GM21381 (cell line): ENCODE measurements at regions not wholly inside any gene's neighbourhood (a gene's known extent, or its start where the extent isn't known, plus 50 kb on each side); places are given as distances from the start of the nearest gene placed in this dataset.
"Not testable (repeated sequence)": the region's sequence is repeated elsewhere in the genome, so short reads cannot be mapped to it uniquely, and the experiment has no call there.

Source experiments
- ATAC-seq: cut with Tn5 transposase; IDR thresholded peaks from one replicate; pipeline ENCODE4 v1.9.1; 2021; ENCODE audit warnings: mild to moderate bottlenecking, moderate library complexity; ENCODE audit not compliant: unreplicated experiment

- no peak for ATAC-seq
Observed at GRCh38 chrX:63581906-63582305, 203.1 kb downstream of the ARHGEF9 start.

GRCh38 chrX:63581398-63581797, 203.6 kb downstream of the ARHGEF9 start:
- no peak for ATAC-seq

DNA sequence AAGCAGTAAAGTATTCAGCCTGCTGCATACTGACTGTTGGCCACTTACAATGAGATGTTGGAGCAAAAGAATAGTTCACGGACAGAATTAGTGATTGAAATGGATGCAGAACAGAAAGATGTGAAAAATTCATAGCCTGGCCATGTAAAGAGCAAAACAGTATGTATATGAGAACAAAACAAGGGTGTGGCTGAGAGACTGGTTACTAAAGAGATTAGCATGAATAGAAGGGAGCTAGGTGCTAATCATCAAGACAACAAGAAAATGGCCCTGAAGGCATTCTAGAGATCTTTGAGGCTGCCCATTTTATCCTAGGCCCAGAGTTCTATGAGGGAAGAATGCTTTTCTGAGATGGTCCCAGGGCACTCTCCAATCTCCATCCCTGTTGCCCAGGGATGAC, 208.5 kb downstream of the ARHGEF9 start:
- no peak for ATAC-seq

DNA sequence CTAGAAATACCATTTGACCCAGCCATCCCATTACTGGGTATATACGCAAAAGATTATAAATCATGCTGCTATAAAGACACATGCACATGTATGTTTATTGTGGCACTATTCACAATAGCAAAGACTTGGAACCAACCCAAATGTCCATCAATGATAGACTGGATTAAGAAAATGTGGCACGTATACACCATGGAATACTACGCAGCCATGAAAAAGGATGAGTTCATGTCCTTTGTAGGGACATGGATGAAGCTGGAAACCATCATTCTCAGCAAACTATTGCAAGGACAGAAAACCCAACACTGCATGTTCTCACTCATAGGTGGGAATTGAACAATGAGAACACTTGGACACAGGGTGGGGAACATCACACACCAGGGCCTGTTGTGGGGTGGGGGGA, 209.3 kb downstream of the ARHGEF9 start:
- not testable (repeated sequence) for ATAC-seq

GRCh38 chrX:63566856-63567255, 215.7 kb upstream of the SPIN4 start:
- no peak for ATAC-seq

GRCh38 chrX:63561425-63561824, 210.3 kb upstream of the SPIN4 start:
- ATAC-seq = no peak

GRCh38 chrX:63560601-63561218, 209.6 kb upstream of the SPIN4 start:
- peak; percentile 98 for ATAC-seq

- no peak for ATAC-seq
Observed at GRCh38 chrX:63551856-63552255, 200.7 kb upstream of the SPIN4 start.

GRCh38 chrX:63530654-63531053, 179.5 kb upstream of the SPIN4 start:
- no peak for ATAC-seq

DNA sequence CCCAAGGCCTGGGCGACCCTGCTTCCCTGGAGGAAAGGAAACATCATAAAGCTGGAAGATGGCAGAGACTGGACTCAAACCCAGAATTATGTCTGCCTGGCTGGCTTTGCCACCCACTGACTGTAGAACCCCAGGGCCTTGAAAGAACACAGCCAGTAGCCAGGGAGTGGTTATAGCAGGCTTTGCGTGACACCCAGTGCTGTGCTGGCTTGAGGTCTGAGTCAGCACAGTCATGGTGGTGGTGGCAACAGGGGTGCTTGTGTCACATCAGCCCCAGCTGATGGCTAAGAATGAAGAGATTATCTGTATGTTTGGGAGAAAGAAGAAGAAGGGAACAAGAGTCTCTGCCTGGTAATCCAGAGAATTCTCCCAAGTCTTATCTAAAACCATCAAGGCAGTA, 178.8 kb upstream of the SPIN4 start:
- no peak for ATAC-seq

DNA sequence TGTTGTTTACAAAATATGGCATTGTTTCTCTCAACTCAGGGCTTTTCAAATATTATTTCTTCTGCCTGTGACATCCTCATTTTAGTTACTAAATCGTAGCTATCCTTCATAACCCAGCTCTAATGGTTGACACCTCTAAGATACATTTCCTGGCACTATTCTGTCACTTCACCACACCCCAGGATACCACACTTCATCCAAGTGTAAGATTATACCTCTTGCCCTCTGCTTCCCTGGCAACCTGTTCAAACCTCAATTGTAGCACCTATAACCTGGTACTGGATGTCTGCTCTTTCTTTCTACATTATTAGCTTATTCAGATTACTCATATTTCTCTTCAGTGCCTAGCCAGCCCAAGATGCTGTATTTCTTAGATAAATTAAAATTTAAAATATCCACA, 175.7 kb upstream of the SPIN4 start:
- ATAC-seq = no peak

DNA sequence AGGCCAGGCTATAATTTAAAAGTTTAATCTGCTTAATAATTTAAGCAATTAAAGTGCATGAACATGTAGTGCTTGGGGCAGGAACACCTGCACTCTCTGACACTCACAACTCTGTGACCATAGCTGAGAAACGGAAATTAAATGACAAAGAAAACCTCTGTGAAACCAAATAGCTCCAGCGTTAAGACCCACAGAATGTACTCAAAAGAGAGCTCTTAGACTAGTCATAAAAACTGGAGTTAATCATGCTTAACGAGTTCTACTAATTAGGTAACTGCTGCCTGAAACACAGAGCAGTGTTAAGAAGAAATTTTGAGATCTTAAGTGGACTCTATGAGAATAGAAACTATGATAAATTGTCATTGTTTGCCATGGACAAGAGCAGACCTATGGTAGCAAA, 174.4 kb upstream of the SPIN4 start:
- ATAC-seq = no peak

GRCh38 chrX:63519368-63519767, 168.2 kb upstream of the SPIN4 start:
- ATAC-seq = not testable (repeated sequence)

GRCh38 chrX:63514569-63515080, 163.5 kb upstream of the SPIN4 start:
- ATAC-seq = no peak

DNA sequence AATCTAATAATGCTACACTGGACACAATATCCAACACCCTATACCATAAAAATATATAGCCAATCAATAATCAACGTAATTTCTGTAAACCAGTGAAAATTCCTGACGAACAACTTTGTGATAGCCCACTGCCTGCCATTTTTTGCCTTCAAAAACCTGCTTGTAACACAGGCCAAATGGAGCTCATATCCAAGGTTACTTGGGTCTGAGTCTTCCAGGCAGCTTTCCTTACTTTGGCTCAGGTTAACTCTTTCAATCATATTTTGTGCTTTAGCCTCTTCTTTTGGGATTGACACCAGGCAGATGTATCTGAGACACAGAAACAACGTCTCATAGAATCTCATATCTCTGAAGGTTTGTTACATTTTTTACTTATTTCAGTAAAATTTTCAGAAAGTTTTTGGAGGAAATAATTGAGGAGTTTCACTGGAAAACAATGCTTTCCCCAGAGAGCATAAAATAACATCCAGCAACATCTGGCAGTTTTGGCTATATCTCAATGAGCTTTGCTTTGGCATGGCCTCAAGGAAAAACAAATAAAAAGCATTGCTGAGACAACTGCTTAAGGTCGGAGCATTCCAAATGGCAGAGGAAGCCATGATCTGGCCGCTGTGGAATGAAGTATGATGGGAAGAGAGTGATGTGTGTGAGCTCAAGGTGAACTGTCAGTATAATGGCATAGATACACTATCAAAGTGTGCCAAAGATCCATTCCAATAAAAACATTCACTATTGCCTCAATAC, 162.9 kb upstream of the SPIN4 start:
- ATAC-seq = no peak

DNA sequence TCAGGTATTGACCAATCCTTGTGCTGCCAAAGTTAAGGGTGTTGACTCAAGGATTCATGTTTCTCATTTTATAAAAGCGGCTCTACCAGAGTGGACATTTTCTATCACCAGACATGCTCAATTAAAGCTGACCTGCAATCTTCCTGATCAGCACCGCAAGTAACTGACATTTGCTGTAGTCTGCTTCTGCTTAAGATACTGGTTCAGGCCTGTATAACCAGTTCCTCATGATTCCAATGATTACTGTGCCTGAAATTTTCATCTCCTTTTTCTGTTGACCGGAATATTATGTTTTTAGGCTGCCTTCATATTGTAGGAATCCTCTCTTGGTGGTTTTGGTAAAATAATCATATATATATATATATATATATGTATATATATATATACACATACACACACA, 160.2 kb upstream of the SPIN4 start:
- ATAC-seq = no peak

- no peak for ATAC-seq
Observed at GRCh38 chrX:63508668-63509067, 157.5 kb upstream of the SPIN4 start.

- no peak for ATAC-seq
Observed at GRCh38 chrX:63506320-63506719, 155.2 kb upstream of the SPIN4 start.

GRCh38 chrX:63503541-63503940, 152.4 kb upstream of the SPIN4 start:
- ATAC-seq = no peak

GRCh38 chrX:63488546-63489373, 137.6 kb upstream of the SPIN4 start:
- no peak for ATAC-seq

- ATAC-seq = no peak
Observed at GRCh38 chrX:63475200-63475599, 124.1 kb upstream of the SPIN4 start.

DNA sequence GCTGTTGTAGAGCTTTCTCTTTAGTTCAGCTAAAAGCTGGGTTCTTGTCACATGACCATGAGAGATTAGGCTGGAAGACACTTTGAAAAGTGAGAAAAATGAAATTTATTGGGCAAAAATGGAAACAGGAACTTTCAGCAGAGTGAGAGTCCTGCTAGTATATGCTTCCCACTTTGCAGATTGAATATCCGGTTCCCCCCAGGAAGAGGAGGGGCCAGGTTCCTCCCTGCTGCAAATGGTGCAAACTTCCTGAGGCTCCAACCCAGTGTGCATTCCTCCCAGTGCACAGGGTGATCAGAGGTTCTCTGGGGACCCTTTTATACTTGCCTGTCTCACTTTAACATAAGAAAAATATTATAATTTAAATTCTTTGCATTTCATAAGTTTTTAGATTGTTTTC, 119.9 kb upstream of the SPIN4 start:
- ATAC-seq = no peak
